AG04450 (cell line): ENCODE measurements at regions not wholly inside any gene's neighbourhood (a gene's known extent, or its start where the extent isn't known, plus 50 kb on each side); places are given as distances from the start of the nearest gene placed in this dataset.

Experiments used
- CTCF ChIA-PET: fragments of 300-600, 350-600 bp; formaldehyde crosslinking; extraction: SDS; loops from one replicate; lab custom pipeline; 2022; ENCODE audit warnings: antibody characterized with exemption, inconsistent platforms; lab: Charles Lee
- POLR2A ChIA-PET: fragments of 350-600 bp; formaldehyde crosslinking; extraction: SDS; loops from one replicate; lab custom pipeline; 2021; ENCODE audit warnings: antibody characterized with exemption, inconsistent platforms; lab: Yijun Ruan, JAX
- DNase-seq: peaks from one replicate; pipeline ENCODE4 v3.0.0-alpha.2; 2011; ENCODE audit warnings: low read depth, low spot score
- H3K27ac ChIP-seq: one replicate; pipeline ENCODE4 v1.5.1; 2012; ENCODE audit warnings: low read depth, low read length, control low read depth
- H3K27me3 ChIP-seq: one replicate; pipeline ENCODE4 v1.6.0; 2012; ENCODE audit warnings: low read length; ENCODE audit not compliant: control insufficient read depth, insufficient read depth
- H3K4me3 ChIP-seq: 2 replicates; pipeline ENCODE4 v1.5.1; 2011; ENCODE audit warnings: mild to moderate bottlenecking, low read depth, low read length, control low read depth
- H3K9me3 ChIP-seq: 2 replicates; pipeline ENCODE4 v1.5.1; 2012; ENCODE audit warnings: low read length; ENCODE audit not compliant: control insufficient read depth, insufficient read depth
- TF ChIP-seq, protein P1 (sequence below): IDR thresholded peaks from 2 replicates; pipeline ENCODE4 v1.5.1; 2011; ENCODE audit warnings: low read depth, low read length, control low read depth, inconsistent platforms

DNA sequence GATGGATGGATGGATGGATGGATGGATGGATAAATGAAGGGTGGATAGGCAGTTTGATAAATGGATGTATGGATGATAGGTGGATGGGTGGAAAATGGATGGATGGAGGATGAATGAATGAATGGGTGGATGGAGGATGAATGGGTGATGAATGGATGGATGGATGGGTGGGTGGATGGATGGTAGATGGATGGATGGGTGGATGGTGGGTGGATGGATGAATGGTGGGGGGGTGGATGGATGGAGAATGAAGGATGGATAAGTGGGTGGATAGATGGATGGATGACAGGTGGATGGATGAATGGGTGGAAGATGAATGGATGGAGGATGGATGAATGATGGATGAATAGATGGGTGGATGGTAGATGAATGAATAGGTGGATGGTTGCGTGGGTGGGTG, 70.1 kb upstream of the BCO1 start:
- no peak overlapping the region for H3K27ac ChIP-seq
- no peak for DNase-seq
- ChIA-PET CTCF (no interaction called here), POLR2A (no interaction called here)
- no peaks in the 10 kb centered on the region; the same call in 1 of the 2 replicates for H3K9me3 ChIP-seq
- peaks cover 20% of the 10 kb centered on the region for H3K27me3 ChIP-seq
- no peak overlapping the region for H3K4me3 ChIP-seq
- TF ChIP-seq, protein P1, sequence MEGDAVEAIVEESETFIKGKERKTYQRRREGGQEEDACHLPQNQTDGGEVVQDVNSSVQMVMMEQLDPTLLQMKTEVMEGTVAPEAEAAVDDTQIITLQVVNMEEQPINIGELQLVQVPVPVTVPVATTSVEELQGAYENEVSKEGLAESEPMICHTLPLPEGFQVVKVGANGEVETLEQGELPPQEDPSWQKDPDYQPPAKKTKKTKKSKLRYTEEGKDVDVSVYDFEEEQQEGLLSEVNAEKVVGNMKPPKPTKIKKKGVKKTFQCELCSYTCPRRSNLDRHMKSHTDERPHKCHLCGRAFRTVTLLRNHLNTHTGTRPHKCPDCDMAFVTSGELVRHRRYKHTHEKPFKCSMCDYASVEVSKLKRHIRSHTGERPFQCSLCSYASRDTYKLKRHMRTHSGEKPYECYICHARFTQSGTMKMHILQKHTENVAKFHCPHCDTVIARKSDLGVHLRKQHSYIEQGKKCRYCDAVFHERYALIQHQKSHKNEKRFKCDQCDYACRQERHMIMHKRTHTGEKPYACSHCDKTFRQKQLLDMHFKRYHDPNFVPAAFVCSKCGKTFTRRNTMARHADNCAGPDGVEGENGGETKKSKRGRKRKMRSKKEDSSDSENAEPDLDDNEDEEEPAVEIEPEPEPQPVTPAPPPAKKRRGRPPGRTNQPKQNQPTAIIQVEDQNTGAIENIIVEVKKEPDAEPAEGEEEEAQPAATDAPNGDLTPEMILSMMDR = no peak

DNA sequence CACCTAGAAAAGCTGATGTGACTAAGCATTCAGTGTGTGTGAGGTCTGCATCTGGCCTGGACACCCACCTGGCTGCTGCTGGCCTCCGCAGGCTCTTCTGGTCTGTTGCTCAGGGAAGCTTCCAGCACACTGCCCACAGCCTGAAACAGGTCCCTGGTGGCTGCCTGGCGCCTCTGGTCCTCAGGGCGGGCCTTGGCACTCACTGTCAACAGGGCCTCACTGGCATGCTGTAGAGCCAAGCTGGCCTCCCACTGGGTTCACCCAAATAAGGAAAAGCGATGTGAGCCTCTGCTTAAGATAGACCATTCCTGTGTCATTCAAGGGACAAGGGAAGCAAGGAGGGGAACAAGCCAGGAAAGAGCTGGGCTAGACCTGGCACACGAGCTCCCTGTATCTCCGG, 70.6 kb upstream of the BCO1 start:
- no peak for DNase-seq
- POLR2A ChIA-PET = no interaction called here
- CTCF ChIA-PET = interaction anchor here (0.7 kb wide), 1 partner anchor 16 kb away, joined by 3 read pairs; no protein-coding TSS in a partner anchor
- Histone ChIP-seq H3K27ac (no peak overlapping the region), H3K27me3 (peaks cover 20% of the 10 kb centered on the region), H3K9me3 (no peaks in the 10 kb centered on the region; the same call in 1 of the 2 replicates), H3K4me3 (no peak overlapping the region)
- TF ChIP-seq, protein P1 = no peak

DNA sequence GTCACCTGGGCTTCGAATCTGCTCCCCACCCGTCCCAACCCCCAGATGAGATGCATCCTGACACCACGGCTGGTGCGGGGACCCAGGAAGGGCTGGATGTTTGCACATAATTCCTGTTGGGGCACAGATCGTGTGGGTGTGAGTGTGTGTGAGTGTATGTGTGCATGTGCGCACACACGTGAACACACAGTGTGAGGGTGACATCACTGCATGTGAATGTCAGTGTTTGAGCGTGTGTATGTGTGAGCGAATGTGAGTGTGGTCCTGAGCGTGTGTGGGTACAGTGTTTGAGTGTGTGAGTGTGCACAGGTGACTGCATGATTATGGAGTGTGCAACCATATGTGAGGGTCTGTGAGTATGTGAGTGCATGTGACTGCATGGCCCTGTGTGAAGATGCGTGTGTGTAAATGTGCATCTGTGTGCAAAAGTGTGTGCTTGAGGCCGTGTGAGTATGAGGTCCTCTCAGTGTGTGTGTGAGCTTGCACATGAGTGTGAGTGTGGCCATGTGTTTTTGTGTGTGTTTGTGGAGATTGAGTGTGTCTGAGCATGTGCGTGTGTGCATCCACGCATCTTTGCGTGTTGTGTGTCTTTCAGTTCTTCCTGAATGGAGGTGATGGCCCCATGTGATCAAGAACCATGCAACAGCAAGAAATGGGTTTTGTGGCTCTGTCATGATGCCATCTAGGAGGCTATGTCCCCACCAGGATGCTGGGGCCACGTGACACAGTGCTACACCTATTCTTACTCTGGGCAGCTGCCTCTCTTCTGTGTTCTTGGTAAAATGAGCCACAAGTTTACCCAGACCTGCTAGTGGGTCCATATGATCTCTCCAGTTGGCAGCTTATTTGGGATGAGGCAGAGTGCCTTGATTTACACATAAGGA, 70.5 kb upstream of the GCSH start:
- H3K9me3 ChIP-seq = no peaks in the 10 kb centered on the region
- TF ChIP-seq, protein P1 = no peak
- no peak for DNase-seq
- no peak overlapping the region for H3K4me3 ChIP-seq
- POLR2A ChIA-PET = no interaction called here
- no peak overlapping the region for H3K27ac ChIP-seq
- peaks cover 18% of the 10 kb centered on the region for H3K27me3 ChIP-seq
- CTCF ChIA-PET = no interaction called here

DNA sequence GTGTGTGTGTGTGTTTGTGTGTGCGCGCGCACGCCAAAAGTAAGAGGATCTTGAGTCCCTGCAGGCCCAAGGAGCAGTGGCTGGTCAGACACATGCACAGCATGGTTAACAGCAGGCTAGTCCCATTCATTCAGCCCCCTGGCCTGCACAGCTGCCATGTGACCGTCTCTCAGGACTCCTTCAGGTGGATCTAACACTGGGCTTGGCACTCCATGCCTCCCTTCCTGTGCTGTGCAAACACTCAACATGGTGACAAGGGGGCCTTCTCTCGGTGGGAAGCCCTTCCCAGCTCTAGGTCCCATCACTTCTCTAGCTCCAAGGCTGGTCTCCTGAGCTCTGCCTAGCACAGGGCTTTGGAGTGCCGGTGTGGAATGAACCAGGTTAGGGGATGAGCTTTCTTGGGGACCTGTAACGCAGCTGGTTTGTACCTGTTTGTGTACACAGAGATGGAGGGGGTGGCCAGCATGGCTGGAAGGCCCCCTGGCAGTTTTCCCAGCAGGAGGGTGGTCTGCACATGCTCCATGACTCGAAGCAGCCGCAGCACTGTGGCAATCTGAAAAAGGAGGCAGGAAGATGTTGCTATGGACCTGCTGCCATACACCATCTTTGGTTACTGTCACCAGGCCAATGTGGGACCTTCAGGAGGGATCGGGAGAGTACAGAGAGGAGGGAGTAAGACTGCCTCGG, 69.4 kb upstream of the GCSH start:
- TF ChIP-seq, protein P1 = no peak

DNA sequence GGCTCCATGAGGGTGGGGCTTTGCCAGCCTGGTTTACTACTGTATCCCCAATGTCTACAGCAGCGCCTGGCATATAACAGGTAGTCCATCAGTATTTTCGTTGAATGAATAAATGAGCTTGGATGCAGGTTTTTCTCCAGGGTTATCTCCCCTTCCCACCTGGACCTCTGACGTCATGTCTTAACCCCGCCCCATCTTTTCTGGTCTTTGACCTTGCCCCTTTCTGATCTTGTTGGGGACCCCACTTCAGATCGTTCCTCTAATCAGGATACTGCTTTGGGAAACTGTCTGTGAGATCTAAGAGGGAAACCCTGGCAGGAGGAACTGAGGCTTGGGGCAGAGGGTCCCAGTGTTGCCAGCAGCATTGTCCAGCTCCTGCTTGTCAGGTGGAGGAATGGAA, 68.8 kb upstream of the GCSH start:
- no peak overlapping the region for H3K4me3 ChIP-seq
- POLR2A ChIA-PET = no interaction called here

More for the DNA sequence above, 69.4 kb upstream of the GCSH start:
- Histone ChIP-seq H3K27ac (no peak overlapping the region), H3K9me3 (no peaks in the 10 kb centered on the region), H3K27me3 (peaks cover 18% of the 10 kb centered on the region), H3K4me3 (no peak overlapping the region)
- CTCF ChIA-PET = interaction anchor here (0.7 kb wide), 1 partner anchor 40 kb away, joined by 3 read pairs; no protein-coding TSS in a partner anchor
- no peak for DNase-seq
- POLR2A ChIA-PET = no interaction called here

More for the DNA sequence above, 68.8 kb upstream of the GCSH start:
- no peak for DNase-seq
- CTCF ChIA-PET = interaction anchor here (0.7 kb wide), 1 partner anchor 40 kb away, joined by 3 read pairs; no protein-coding TSS in a partner anchor
- Histone ChIP-seq H3K27me3 (peaks cover 18% of the 10 kb centered on the region), H3K9me3 (no peaks in the 10 kb centered on the region), H3K27ac (no peak overlapping the region)
- TF ChIP-seq, protein P1 = no peak
